Activated naive CD8-positive, alpha-beta T cell treated with anti-CD3 and anti-CD28 coated beads, Interleukin-2, amount 50 U/mL, for 24 hours (primary cell): ENCODE measurements at regions not wholly inside any gene's neighbourhood (a gene's known extent, or its start where the extent isn't known, plus 50 kb on each side); places are given as distances from the start of the nearest gene placed in this dataset.

ENCODE experiments used
- ATAC-seq: fragments of 150-1000 bp; cut with Tn5 transposase; one replicate; pipeline ENCODE4 v1.10.0; 2021
- DNase-seq: peaks from one replicate; pipeline ENCODE4 v3.0.0; 2021
- H3K27ac Mint-ChIP-seq: one replicate; pipeline ENCODE4 v1.8.0; 2021; ENCODE audit warnings: mild to moderate bottlenecking, mixed read lengths
- H3K27me3 Mint-ChIP-seq: one replicate; pipeline ENCODE4 v1.8.0; 2021; ENCODE audit warnings: mixed read lengths
- H3K36me3 Mint-ChIP-seq: one replicate; pipeline ENCODE4 v1.8.0; 2021; ENCODE audit warnings: low read depth, mixed read lengths
- H3K4me1 Mint-ChIP-seq: one replicate; pipeline ENCODE4 v1.8.0; 2021; ENCODE audit warnings: mixed read lengths
- H3K4me3 Mint-ChIP-seq: one replicate; pipeline ENCODE4 v1.8.0; 2021; ENCODE audit warnings: mild to moderate bottlenecking, moderate library complexity, mixed read lengths
- H3K9me3 Mint-ChIP-seq: one replicate; pipeline ENCODE4 v1.8.0; 2021; ENCODE audit warnings: mixed read lengths

GRCh38 chr1:30299393-30299792, 424.0 kb downstream of the MATN1 start:
- H3K9me3 Mint-ChIP-seq, result peaks cover 3% of the 10 kb centered on the region
- ATAC-seq (no peak), DNase-seq (no peak)
- no peaks in the 10 kb centered on the region for H3K4me1 Mint-ChIP-seq
- H3K27ac Mint-ChIP-seq, result no peak overlapping the region
- no peak overlapping the region for H3K4me3 Mint-ChIP-seq
- peaks cover 19% of the 10 kb centered on the region for H3K27me3 Mint-ChIP-seq
- H3K36me3 Mint-ChIP-seq, result no peaks in the 10 kb centered on the region

DNA sequence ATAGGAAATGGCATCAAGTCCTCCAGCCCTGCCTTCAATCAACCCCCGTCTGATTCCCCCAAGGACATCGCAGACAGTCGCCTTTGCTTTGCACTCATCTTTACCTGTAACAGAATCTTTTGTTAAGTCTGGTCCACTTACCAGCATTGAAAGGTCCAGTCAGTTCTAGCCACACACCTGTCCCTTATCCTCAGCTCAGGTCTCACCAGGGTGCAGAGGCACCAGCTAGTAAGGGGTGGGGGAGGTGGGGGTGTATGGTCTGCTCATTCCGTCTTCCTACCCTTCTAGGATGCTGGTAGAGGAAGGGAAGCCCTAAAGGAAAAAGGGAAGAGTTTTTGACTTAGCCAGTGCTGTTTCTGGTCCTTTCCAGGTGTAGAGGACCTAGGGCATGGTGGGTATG, 427.7 kb downstream of the MATN1 start:
- Mint-ChIP-seq H3K27ac (no peak overlapping the region), H3K4me1 (no peaks in the 10 kb centered on the region), H3K36me3 (no peaks in the 10 kb centered on the region), H3K4me3 (no peak overlapping the region), H3K9me3 (peaks cover 3% of the 10 kb centered on the region), H3K27me3 (peaks cover 21% of the 10 kb centered on the region)
- ATAC-seq, result no peak
- no peak for DNase-seq

GRCh38 chr1:30295266-30295665, 428.1 kb downstream of the MATN1 start:
- no peak for ATAC-seq
- H3K9me3 Mint-ChIP-seq, result peaks cover 3% of the 10 kb centered on the region
- DNase-seq, result no peak
- peaks cover 24% of the 10 kb centered on the region for H3K27me3 Mint-ChIP-seq
- H3K4me1 Mint-ChIP-seq, result no peaks in the 10 kb centered on the region
- no peak overlapping the region for H3K27ac Mint-ChIP-seq
- no peaks in the 10 kb centered on the region for H3K36me3 Mint-ChIP-seq
- H3K4me3 Mint-ChIP-seq, result no peak overlapping the region

DNA sequence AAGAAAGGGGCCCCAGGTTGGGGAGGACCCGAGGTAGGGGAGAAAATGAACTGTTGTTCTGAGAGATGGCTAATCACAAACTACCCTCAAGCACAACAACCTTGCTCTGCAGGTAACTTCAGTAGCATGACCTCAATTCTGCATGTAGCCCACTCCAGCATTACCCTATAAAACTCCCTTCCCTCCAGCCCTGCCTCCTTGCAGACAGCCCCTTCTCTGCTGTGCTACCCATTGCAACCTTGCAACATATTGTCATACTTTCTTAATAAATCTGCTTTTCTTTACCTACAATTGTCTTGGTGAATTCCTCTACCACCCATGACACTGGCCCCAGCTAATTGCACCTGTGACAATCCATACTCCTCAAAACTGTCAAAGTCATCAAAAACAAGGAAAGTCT, 428.9 kb downstream of the MATN1 start:
- Mint-ChIP-seq H3K4me3 (no peak overlapping the region), H3K27ac (no peak overlapping the region), H3K36me3 (no peaks in the 10 kb centered on the region), H3K4me1 (no peaks in the 10 kb centered on the region), H3K27me3 (peaks cover 22% of the 10 kb centered on the region), H3K9me3 (peaks cover 3% of the 10 kb centered on the region)
- no peak for ATAC-seq
- no peak for DNase-seq

- DNase-seq (no peak), ATAC-seq (no peak)
- H3K27ac Mint-ChIP-seq, result no peak overlapping the region
- H3K4me3 Mint-ChIP-seq, result no peak overlapping the region
- no peaks in the 10 kb centered on the region for H3K4me1 Mint-ChIP-seq
- no peaks in the 10 kb centered on the region for H3K36me3 Mint-ChIP-seq
- peaks cover 3% of the 10 kb centered on the region for H3K9me3 Mint-ChIP-seq
- peaks cover 22% of the 10 kb centered on the region for H3K27me3 Mint-ChIP-seq
These were observed 430.9 kb downstream of the MATN1 start for GRCh38 chr1:30292451-30292850.

GRCh38 chr1:30291526-30291925, 431.9 kb downstream of the MATN1 start:
- no peak overlapping the region for H3K27ac Mint-ChIP-seq

DNA sequence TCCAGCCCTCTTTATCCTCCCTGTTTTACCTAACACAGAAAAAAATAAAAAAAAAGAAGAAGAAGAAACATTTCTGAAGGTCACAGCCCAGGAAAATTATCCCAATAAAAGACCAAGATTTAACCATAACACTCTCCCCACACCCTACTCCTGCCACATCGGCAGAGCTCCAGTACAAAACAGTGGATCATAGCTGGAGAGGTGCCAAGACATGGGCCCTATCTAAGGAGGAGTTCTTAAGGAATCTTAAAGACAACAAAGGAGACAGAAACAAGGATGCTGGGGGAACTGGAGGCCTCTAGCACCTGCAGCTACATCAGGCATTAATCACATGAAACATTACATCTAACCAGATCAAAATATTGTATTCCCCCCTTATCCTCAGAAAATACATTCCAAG, 432.8 kb downstream of the MATN1 start:
- Mint-ChIP-seq H3K4me3 (no peak overlapping the region), H3K27ac (no peak overlapping the region), H3K27me3 (peaks cover 21% of the 10 kb centered on the region), H3K4me1 (no peaks in the 10 kb centered on the region), H3K9me3 (no peaks in the 10 kb centered on the region), H3K36me3 (no peaks in the 10 kb centered on the region)
- DNase-seq, result no peak
- ATAC-seq, result no peak

More at GRCh38 chr1:30291526-30291925, 431.9 kb downstream of the MATN1 start:
- Mint-ChIP-seq H3K4me3 (no peak overlapping the region), H3K36me3 (no peaks in the 10 kb centered on the region), H3K9me3 (no peaks in the 10 kb centered on the region), H3K4me1 (no peaks in the 10 kb centered on the region), H3K27me3 (peaks cover 21% of the 10 kb centered on the region)
- no peak for ATAC-seq
- no peak for DNase-seq

DNA sequence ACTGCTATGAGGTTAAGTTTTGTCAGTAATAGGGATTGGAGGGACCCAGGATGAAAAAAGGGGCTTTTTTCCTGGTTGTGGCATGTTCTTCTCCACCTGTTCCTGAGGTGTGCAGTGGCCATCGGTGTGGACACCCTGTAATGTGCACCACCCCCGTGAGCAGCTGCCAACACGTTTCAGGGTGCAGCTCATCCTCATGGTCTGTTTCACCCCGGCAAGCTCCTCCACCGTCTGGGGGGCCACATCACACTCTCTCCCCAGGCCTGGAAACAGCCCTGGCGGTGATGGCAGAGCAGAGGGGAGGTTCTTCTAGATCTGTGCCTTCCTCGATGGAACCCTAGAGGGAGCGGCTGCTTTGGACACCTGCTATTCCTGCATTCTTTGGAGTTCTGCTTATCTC, 435.4 kb downstream of the MATN1 start:
- ATAC-seq (no peak), DNase-seq (no peak)
- H3K36me3 Mint-ChIP-seq, result no peaks in the 10 kb centered on the region
- H3K4me3 Mint-ChIP-seq, result no peak overlapping the region
- H3K9me3 Mint-ChIP-seq, result no peaks in the 10 kb centered on the region
- H3K27ac Mint-ChIP-seq, result no peak overlapping the region
- peaks cover 17% of the 10 kb centered on the region for H3K27me3 Mint-ChIP-seq
- H3K4me1 Mint-ChIP-seq, result peaks cover 4% of the 10 kb centered on the region

- H3K27ac Mint-ChIP-seq, result no peak overlapping the region
- H3K4me1 Mint-ChIP-seq, result peaks cover 10% of the 10 kb centered on the region
- DNase-seq (no peak), ATAC-seq (no peak)
- no peaks in the 10 kb centered on the region for H3K36me3 Mint-ChIP-seq
- no peaks in the 10 kb centered on the region for H3K9me3 Mint-ChIP-seq
- H3K27me3 Mint-ChIP-seq, result peaks cover 17% of the 10 kb centered on the region
- no peak overlapping the region for H3K4me3 Mint-ChIP-seq
These were observed 436.2 kb downstream of the MATN1 start for GRCh38 chr1:30286988-30287839.

GRCh38 chr1:30286241-30286987, 437.0 kb downstream of the MATN1 start:
- ATAC-seq, result no peak
- Mint-ChIP-seq H3K4me3 (no peak overlapping the region), H3K27ac (no peak overlapping the region), H3K36me3 (no peaks in the 10 kb centered on the region), H3K27me3 (peaks cover 14% of the 10 kb centered on the region), H3K9me3 (no peaks in the 10 kb centered on the region), H3K4me1 (peaks cover 12% of the 10 kb centered on the region)
- no peak for DNase-seq

DNA sequence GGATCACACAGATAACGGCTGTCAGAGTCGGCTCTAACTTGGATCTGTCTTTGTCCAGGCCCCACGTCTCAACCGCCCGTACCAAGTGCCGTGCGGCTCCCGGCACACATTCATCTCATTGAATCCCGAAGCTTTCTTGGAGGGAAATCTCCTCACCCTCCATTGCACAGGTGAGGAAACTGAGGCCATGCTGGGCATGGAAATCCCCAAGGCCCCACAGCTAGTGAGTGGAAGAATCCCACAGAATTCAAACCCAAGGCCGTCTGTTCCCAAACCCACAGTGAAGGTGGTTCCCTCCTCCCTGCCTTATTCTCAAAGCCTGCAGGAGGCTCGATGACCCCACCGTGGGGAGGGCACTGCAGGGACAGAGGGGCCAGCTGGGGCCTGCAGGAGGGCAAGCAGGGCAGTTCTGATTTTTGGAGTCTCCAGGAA, 437.9 kb downstream of the MATN1 start:
- H3K9me3 Mint-ChIP-seq, result no peaks in the 10 kb centered on the region
- H3K36me3 Mint-ChIP-seq, result no peaks in the 10 kb centered on the region
- no peak overlapping the region for H3K4me3 Mint-ChIP-seq
- ATAC-seq (no peak), DNase-seq (no peak)
- peaks cover 12% of the 10 kb centered on the region for H3K4me1 Mint-ChIP-seq
- H3K27ac Mint-ChIP-seq, result no peak overlapping the region
- H3K27me3 Mint-ChIP-seq, result peaks cover 8% of the 10 kb centered on the region

DNA sequence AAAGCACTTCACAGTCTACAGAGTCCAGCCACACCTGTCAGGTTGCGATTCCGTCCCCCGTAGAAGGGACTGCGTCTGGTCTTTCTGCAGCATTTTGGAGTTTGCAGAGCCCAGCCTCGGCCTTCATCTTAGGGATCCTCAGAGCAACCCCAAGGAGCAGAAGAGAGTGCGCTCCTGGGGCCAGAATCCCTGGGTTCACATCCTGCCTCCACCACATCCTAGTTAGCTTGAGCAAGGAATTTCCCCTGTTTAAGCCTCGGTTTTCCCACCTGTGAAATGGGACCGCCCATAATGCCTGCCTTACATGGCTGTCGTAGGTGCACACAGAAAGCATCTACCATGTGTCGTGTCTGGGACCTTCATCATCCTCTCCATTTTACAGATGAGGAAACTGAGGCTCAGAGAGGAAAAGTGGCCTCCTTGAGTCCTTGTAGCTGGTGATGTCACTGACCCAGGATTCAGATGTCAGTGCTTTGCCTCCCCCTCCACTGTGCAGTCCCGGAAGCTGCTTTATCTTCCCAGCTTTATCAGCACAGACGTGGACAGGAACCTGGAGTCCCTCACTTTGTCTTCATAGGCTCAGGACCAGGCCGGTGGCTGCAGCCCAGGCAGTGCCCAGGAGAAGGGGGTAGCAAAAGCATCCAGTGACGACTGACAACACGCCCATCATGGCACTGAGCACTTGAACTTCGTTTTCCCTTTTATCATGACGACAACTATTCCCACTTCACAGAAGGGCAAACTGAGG, 438.5 kb downstream of the MATN1 start:
- no peak for DNase-seq
- Mint-ChIP-seq H3K27ac (no peak overlapping the region), H3K36me3 (no peaks in the 10 kb centered on the region), H3K4me1 (peaks cover 12% of the 10 kb centered on the region), H3K9me3 (no peaks in the 10 kb centered on the region), H3K4me3 (no peak overlapping the region), H3K27me3 (peaks cover 6% of the 10 kb centered on the region)
- ATAC-seq, result no peak

GRCh38 chr1:30284226-30284625, 439.2 kb downstream of the MATN1 start:
- peaks cover 6% of the 10 kb centered on the region for H3K27me3 Mint-ChIP-seq

DNA sequence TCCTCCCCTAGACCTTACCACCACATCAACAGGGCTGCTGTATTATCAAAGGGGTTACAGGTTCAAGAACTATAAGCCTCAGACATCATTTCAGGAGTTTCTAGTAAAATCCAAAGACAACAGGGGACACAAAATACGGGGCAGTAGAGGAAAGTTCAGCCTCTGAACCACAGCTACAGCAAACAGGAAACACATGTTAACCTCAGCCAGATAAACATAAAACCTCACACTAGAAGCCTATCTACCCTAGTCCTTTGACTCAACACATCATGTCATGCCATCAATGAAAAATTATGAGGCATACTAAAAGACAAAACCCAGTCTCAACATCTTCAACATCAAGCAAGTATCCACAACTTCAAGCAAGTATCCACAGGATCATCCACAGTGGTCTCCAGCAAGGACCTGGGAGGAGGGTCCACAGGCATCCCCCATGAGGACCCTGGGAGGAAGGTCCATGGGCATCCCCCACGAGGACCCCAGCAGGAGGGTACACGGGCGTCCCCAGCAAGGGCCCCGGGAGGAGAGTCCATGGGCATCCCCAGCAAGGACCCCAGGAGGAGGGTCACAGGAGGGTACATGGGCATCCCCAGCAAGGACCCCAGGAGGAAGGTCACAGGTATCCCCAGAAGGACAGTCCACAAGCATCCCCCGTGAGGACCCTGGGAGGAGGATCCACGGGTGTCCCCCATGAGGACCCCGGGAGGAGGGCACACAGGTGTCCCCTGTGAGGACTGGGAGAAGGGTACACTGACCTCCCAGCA, 440.0 kb downstream of the MATN1 start:
- DNase-seq, result no peak
- H3K27ac Mint-ChIP-seq, result no peak overlapping the region
- no peaks in the 10 kb centered on the region for H3K27me3 Mint-ChIP-seq
- peaks cover 12% of the 10 kb centered on the region for H3K4me1 Mint-ChIP-seq
- H3K9me3 Mint-ChIP-seq, result no peaks in the 10 kb centered on the region
- no peaks in the 10 kb centered on the region for H3K36me3 Mint-ChIP-seq
- no peak for ATAC-seq
- no peak overlapping the region for H3K4me3 Mint-ChIP-seq

More at GRCh38 chr1:30284226-30284625, 439.2 kb downstream of the MATN1 start:
- Mint-ChIP-seq H3K4me1 (peaks cover 12% of the 10 kb centered on the region), H3K9me3 (no peaks in the 10 kb centered on the region), H3K27ac (no peak overlapping the region), H3K36me3 (no peaks in the 10 kb centered on the region), H3K4me3 (no peak overlapping the region)
- no peak for DNase-seq
- no peak for ATAC-seq
